ENCODE measurements at regions not wholly inside any gene's neighbourhood (a gene's known extent, or its start where the extent isn't known, plus 50 kb on each side); places are given as distances from the start of the nearest gene placed in this dataset.

- TF ChIP-seq SALL1 (CRISPR knock-in tag; IDR thresholded peaks at IDR 0.05) (0 out of 2 replicates have a peak, but pooled peaks have one; percentile 9), BHLHE40 (IDR thresholded peaks at IDR 0.05; ENCODE audit: low read length) (no peak), KDM1A (CRISPR knock-in tag; IDR thresholded peaks at IDR 0.05) (no peak), HCFC1 (IDR thresholded peaks at IDR 0.05; ENCODE audit: low read depth, low read length) (no peak), ZFP36 (IDR thresholded peaks at IDR 0.05; ENCODE audit: borderline replicate concordance, low read depth, low read length, partially characterized antibody) (peak; percentile 17), STAG1 (CRISPR knock-in tag; IDR thresholded peaks at IDR 0.05) (peak; percentile 75), ZNF768 (CRISPR knock-in tag; IDR thresholded peaks at IDR 0.05) (peak; percentile 58; the same call in 1 of the 2 replicates)
Measured at GRCh38 chr1:230581446-230582079, 60.7 kb upstream of the COG2 start (continued).

GRCh38 chr1:230578616-230579015, 63.7 kb upstream of the COG2 start:
- Histone ChIP-seq H3K27ac (ENCODE audit: extremely low read length, insufficient read depth, low read length) (no peak overlapping the region), H3K4me3 (replicated peaks in 1 of 3; ENCODE audit: insufficient read depth in 1 of 3, low read depth in 2 of 3, low read length in 3 of 3) (no peak overlapping the region), H3K27me3 (ENCODE audit: control insufficient read depth in 1 of 2, insufficient read depth in 2 of 2, low read length in 2 of 2) (peaks cover 0 to 8% of the 10 kb centered on the region in 2 experiments; a peak in 3 of 5 replicates), H4K20me1 (ENCODE audit: insufficient read depth, low read length) (no peaks in the 10 kb centered on the region), H3K9me3 (ENCODE audit: low read length) (peaks cover 3% of the 10 kb centered on the region; the same call in 1 of the 2 replicates), H3K4me1 (ENCODE audit: insufficient read depth, low read length) (no peaks in the 10 kb centered on the region; the same call in 1 of the 2 replicates), H3K36me3 (replicated peaks in 1 of 2; ENCODE audit: control insufficient read depth in 1 of 2, insufficient read depth in 2 of 2, low read length in 2 of 2) (no peaks in the 10 kb centered on the region), H3K4me2 (ENCODE audit: low read depth, low read length) (no peak overlapping the region), H3K9ac (ENCODE audit: insufficient read depth, low read depth, low read length) (no peak overlapping the region), H2AFZ (ENCODE audit: low read length) (no peak overlapping the region), H3K79me2 (ENCODE audit: insufficient read depth, low read length) (no peaks in the 10 kb centered on the region)
- ChIA-PET POLR2A (no interaction called here), CTCF (ENCODE audit: low intra/inter-chr PET ratio, low total read pairs) (no interaction called here)
- DNase-seq (ENCODE audit: low spot score): no peak
- intact Hi-C loops (cut with micrococcal nuclease; ENCODE audit: unreplicated experiment) (no loop called here), in situ Hi-C loops (cut with HindIII; ENCODE audit: extremely low pct_ligation_motif_present, low pct_unique_long_range_greater_than_20kb) (no loop called here)
- ATAC-seq: no peak
- no TSS peak for BruUV-seq (replicated peaks)
- 4% methylated on average over 4 of the region's 4 CpGs for WGBS (ENCODE audit: low lambda C conversion rate)
- FAIRE-seq: no peak
- TF ChIP-seq NCOA5 (CRISPR knock-in tag; IDR thresholded peaks at IDR 0.05): no peak
- TF ChIP-seq ARNT2 (CRISPR knock-in tag; IDR thresholded peaks at IDR 0.05; ENCODE audit: low read depth): no peak
- TF ChIP-seq ZNF567 (CRISPR knock-in tag; IDR thresholded peaks at IDR 0.05; ENCODE audit: borderline replicate concordance): no peak
- TF ChIP-seq, protein P1, sequence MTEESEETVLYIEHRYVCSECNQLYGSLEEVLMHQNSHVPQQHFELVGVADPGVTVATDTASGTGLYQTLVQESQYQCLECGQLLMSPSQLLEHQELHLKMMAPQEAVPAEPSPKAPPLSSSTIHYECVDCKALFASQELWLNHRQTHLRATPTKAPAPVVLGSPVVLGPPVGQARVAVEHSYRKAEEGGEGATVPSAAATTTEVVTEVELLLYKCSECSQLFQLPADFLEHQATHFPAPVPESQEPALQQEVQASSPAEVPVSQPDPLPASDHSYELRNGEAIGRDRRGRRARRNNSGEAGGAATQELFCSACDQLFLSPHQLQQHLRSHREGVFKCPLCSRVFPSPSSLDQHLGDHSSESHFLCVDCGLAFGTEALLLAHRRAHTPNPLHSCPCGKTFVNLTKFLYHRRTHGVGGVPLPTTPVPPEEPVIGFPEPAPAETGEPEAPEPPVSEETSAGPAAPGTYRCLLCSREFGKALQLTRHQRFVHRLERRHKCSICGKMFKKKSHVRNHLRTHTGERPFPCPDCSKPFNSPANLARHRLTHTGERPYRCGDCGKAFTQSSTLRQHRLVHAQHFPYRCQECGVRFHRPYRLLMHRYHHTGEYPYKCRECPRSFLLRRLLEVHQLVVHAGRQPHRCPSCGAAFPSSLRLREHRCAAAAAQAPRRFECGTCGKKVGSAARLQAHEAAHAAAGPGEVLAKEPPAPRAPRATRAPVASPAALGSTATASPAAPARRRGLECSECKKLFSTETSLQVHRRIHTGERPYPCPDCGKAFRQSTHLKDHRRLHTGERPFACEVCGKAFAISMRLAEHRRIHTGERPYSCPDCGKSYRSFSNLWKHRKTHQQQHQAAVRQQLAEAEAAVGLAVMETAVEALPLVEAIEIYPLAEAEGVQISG (CRISPR knock-in tag; IDR thresholded peaks at IDR 0.05): no peak
- TF ChIP-seq NR1H2 (CRISPR knock-in tag; IDR thresholded peaks at IDR 0.05; ENCODE audit: borderline replicate concordance, low read depth): no peak
- TF ChIP-seq ZBTB42 (CRISPR knock-in tag; IDR thresholded peaks at IDR 0.05): no peak
- TF ChIP-seq TSC22D2 (CRISPR knock-in tag; IDR thresholded peaks at IDR 0.05; ENCODE audit: borderline replicate concordance): no peak
- TF ChIP-seq, protein P2, sequence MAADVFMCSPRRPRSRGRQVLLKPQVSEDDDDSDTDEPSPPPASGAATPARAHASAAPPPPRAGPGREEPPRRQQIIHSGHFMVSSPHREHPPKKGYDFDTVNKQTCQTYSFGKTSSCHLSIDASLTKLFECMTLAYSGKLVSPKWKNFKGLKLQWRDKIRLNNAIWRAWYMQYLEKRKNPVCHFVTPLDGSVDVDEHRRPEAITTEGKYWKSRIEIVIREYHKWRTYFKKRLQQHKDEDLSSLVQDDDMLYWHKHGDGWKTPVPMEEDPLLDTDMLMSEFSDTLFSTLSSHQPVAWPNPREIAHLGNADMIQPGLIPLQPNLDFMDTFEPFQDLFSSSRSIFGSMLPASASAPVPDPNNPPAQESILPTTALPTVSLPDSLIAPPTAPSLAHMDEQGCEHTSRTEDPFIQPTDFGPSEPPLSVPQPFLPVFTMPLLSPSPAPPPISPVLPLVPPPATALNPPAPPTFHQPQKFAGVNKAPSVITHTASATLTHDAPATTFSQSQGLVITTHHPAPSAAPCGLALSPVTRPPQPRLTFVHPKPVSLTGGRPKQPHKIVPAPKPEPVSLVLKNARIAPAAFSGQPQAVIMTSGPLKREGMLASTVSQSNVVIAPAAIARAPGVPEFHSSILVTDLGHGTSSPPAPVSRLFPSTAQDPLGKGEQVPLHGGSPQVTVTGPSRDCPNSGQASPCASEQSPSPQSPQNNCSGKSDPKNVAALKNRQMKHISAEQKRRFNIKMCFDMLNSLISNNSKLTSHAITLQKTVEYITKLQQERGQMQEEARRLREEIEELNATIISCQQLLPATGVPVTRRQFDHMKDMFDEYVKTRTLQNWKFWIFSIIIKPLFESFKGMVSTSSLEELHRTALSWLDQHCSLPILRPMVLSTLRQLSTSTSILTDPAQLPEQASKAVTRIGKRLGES (CRISPR knock-in tag; IDR thresholded peaks at IDR 0.05; ENCODE audit: borderline replicate concordance): no peak
- TF ChIP-seq CENPT (CRISPR knock-in tag; IDR thresholded peaks at IDR 0.05; ENCODE audit: low read depth): no peak
- no peak for TF ChIP-seq RCOR2 (CRISPR knock-in tag; IDR thresholded peaks at IDR 0.05)
- no peak for TF ChIP-seq KLF13 (CRISPR knock-in tag; IDR thresholded peaks at IDR 0.05)

Measured in HepG2 (cell line).